ENCODE measurements at regions not wholly inside any gene's neighbourhood (a gene's known extent, or its start where the extent isn't known, plus 50 kb on each side); places are given as distances from the start of the nearest gene placed in this dataset.

DNA sequence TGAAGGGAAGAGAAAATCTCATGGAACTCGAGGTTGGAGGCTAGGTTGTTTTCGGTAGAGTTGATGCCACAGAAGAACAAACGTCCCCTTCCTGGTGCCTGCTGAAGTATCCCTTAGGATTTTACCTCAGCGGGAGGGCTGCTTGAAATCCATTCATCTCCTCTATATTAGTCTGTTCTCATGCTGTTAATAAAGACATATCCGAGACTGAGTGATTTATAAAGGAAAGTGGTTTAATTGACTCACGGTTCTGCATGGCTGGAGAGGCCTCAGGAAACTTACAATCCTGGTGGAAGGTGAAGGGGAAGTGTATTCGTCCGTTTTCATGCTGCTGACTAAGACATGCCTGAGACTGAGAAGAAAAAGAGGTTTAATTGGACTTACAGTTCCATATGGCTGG, 413.5 kb downstream of the NPHP4 start:
- Histone ChIP-seq H3K36me3 (no peaks in the 10 kb centered on the region), H3K27me3 (replicated peaks; ENCODE audit: insufficient read depth) (no peaks in the 10 kb centered on the region), H3K4me3 (no peak overlapping the region), H3K9me3 (no peaks in the 10 kb centered on the region), H3K4me1 (replicated peaks) (no peaks in the 10 kb centered on the region), H3K27ac (no peak overlapping the region)
- DNase-seq (ENCODE audit: low spot score) = no peak
- 84% methylated on average over 8 of the region's 8 CpGs for WGBS
- intact Hi-C loops (cut with DNase I) = no loop called here
- no peak for TF ChIP-seq POLR2A (IDR thresholded peaks at IDR 0.05)
- no peak for TF ChIP-seq CTCF (IDR thresholded peaks at IDR 0.05)
- TF ChIP-seq POLR2AphosphoS5 (IDR thresholded peaks at IDR 0.05) = no peak

GRCh38 chr1:5577255-5578040, 414.8 kb downstream of the NPHP4 start:
- Histone ChIP-seq H3K27me3 (replicated peaks; ENCODE audit: insufficient read depth) (no peaks in the 10 kb centered on the region), H3K36me3 (no peaks in the 10 kb centered on the region), H3K27ac (no peak overlapping the region), H3K4me3 (no peak overlapping the region), H3K4me1 (replicated peaks) (no peaks in the 10 kb centered on the region), H3K9me3 (no peaks in the 10 kb centered on the region)
- intact Hi-C loops (cut with DNase I) = no loop called here
- WGBS = 74% methylated on average over 6 of the region's 6 CpGs
- no peak for TF ChIP-seq POLR2A (IDR thresholded peaks at IDR 0.05)
- no peak for TF ChIP-seq CTCF (IDR thresholded peaks at IDR 0.05)
- no peak for TF ChIP-seq POLR2AphosphoS5 (IDR thresholded peaks at IDR 0.05)
- DNase-seq (ENCODE audit: low spot score) = no peak

DNA sequence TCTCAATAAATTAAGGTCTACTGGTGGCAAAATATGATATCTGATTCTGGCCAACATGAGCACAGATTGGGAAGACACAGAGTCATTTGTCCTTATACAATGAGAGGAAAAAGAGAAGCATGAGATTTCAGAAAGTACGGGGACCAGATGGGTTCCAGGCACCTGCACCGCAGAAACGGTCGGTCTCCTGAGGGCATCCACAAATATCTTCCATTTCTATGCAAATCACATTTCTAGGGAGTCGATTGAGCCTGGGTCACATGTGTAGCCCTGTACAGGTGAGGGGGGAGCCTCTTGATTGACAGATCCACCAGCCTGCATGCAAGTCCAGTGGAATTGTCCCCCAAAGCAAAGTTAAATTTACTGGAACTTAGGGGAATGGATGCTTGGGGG, 415.6 kb downstream of the NPHP4 start:
- H3K9me3 ChIP-seq = no peaks in the 10 kb centered on the region
- WGBS = 91% methylated on average over 5 of the region's 5 CpGs
- H3K27ac ChIP-seq = no peak overlapping the region
- no peaks in the 10 kb centered on the region for H3K36me3 ChIP-seq
- TF ChIP-seq CTCF (IDR thresholded peaks at IDR 0.05) (no peak), POLR2A (IDR thresholded peaks at IDR 0.05) (no peak), POLR2AphosphoS5 (IDR thresholded peaks at IDR 0.05) (no peak)
- no peaks in the 10 kb centered on the region for H3K4me1 ChIP-seq (replicated peaks)
- no peak overlapping the region for H3K4me3 ChIP-seq
- H3K27me3 ChIP-seq (replicated peaks; ENCODE audit: insufficient read depth) = no peaks in the 10 kb centered on the region
- no peak for DNase-seq (ENCODE audit: low spot score)
- intact Hi-C loops (cut with DNase I) = no loop called here

DNA sequence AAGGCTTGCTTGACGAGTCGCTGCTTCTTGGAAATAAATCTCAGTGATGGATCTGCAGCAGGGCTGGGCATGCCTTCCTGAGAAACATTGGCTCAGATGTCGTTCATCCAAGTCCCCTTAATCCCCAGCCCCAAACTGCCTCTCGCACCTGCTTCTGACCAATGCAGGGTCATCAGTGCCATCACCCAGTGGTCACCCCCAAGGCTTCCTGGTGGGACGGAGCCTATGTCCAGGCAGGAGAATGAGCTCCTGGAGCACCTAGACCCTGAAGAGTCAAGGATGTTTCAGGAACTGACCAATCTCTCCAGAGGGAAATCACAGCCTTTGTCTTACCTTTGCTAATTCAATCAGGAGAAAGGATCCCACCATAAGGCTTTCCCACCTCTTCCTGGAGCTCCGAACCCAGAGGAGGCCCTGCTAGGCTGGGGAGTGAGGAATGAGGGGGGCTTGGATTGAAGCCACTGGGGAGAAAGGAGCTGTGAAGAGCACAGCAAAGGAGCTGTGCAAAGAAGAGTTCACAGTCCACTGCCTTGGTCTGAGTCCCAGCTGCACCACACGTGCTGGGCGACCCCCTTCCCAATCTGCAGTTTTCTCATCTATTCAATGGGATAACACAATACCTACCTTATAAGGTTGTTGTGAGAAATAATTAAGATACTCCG, 416.1 kb downstream of the NPHP4 start:
- H3K4me3 ChIP-seq = no peak overlapping the region
- TF ChIP-seq CTCF (IDR thresholded peaks at IDR 0.05) (no peak), POLR2A (IDR thresholded peaks at IDR 0.05) (no peak), POLR2AphosphoS5 (IDR thresholded peaks at IDR 0.05) (no peak)
- H3K36me3 ChIP-seq = no peaks in the 10 kb centered on the region
- no peaks in the 10 kb centered on the region for H3K27me3 ChIP-seq (replicated peaks; ENCODE audit: insufficient read depth)
- intact Hi-C loops (cut with DNase I) = no loop called here
- 47% methylated on average over 9 of the region's 9 CpGs for WGBS
- no peaks in the 10 kb centered on the region for H3K4me1 ChIP-seq (replicated peaks)
- H3K27ac ChIP-seq = no peak overlapping the region
- no peak for DNase-seq (ENCODE audit: low spot score)
- H3K9me3 ChIP-seq = no peaks in the 10 kb centered on the region

Measured in prostate gland (tissue), 2 donors.